Upper lobe of right lung (tissue), 1 donor: ENCODE measurements at regions not wholly inside any gene's neighbourhood (a gene's known extent, or its start where the extent isn't known, plus 50 kb on each side); places are given as distances from the start of the nearest gene placed in this dataset.

Source experiments
- ATAC-seq: fragments of 200-7000 bp; cut with Tn5 transposase; one replicate; pipeline ENCODE4 v1.9.1; 2020; ENCODE audit warnings: mild to moderate bottlenecking, moderate library complexity
- DNase-seq: peaks from one replicate; pipeline ENCODE4 v3.0.0-alpha.2; 2020
- H3K27ac ChIP-seq: fragments of 200-600 bp; one replicate; pipeline ENCODE4 v1.8.0; 2022
- H3K27me3 ChIP-seq: fragments of 200-600 bp; one replicate; pipeline ENCODE4 v1.8.0; 2022; ENCODE audit warnings: mild to moderate bottlenecking
- H3K36me3 ChIP-seq: fragments of 200-600 bp; one replicate; pipeline ENCODE4 v1.8.0; 2022
- H3K4me1 ChIP-seq: fragments of 200-600 bp; one replicate; pipeline ENCODE4 v1.8.0; 2022
- H3K4me3 ChIP-seq: fragments of 200-600 bp; one replicate; pipeline ENCODE4 v1.8.0; 2022; ENCODE audit warnings: mild to moderate bottlenecking
- H3K9me3 ChIP-seq: fragments of 200-600 bp; one replicate; pipeline ENCODE4 v1.8.0; 2022
- CTCF ChIP-seq: fragments of 200-600 bp; IDR thresholded peaks from one replicate; pipeline ENCODE4 v1.8.0; 2022; ENCODE audit warnings: antibody characterized with exemption
- intact Hi-C: fragments of 100-400 bp; cut with DNase I; formaldehyde crosslinking; loops from one replicate; pipeline ENCODE4 v1.11.0; 2022
- donor health status: DM: no; HTN: yes; CAD: no; lungs with severe emphysema.

DNA sequence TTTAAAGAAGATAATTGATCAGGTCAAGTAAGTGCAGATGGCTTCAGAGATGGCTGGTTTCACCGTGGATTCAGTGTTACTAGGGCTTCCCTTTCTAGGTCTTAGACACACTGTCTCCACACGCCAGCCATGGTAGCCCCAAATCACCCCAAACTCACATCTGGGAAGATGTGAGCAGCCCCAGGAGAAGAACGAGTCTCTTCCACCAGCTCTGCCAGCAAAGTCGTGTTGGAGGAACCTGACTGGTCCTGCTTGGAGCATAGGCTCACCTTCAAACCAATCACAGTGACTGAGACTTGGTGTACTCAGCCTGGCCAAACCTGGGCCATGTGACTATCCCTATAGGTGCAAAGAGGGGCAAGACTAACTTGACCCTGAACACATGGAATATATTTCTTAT is 296.7 kb downstream of the RPLP1 start:
- H3K4me3 ChIP-seq = no peak overlapping the region
- no peak overlapping the region for H3K27ac ChIP-seq
- no peaks in the 10 kb centered on the region for H3K27me3 ChIP-seq
- H3K9me3 ChIP-seq = no peaks in the 10 kb centered on the region
- no peak for TF ChIP-seq CTCF
- intact Hi-C loops = no loop called here
- ATAC-seq (no peak), DNase-seq (no peak)
- H3K36me3 ChIP-seq = no peaks in the 10 kb centered on the region
- peaks cover 5% of the 10 kb centered on the region for H3K4me1 ChIP-seq

DNA sequence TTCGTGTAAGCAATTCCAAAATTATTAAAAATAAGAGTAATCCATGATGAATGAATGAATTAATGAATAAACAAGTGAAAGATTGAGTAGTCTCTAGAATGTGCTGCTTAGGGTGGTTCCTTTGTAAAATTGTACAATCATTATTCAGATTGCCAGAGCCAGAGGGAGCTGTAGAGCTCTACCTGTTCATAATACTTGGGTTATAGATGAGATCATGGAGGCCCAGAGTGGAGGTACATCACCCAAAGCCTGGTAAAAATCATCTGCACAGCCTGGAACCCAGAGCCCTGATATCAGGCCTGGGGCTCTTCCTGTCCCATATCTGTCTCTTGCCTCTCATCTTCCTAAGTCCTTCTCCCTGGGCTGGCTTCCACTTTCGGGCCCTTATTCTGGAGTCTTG is 297.2 kb downstream of the RPLP1 start:
- ATAC-seq (peak; percentile 42), DNase-seq (no peak)
- H3K27ac ChIP-seq = no peak overlapping the region
- no peaks in the 10 kb centered on the region for H3K36me3 ChIP-seq
- intact Hi-C loops = no loop called here
- peaks cover 5% of the 10 kb centered on the region for H3K4me1 ChIP-seq
- no peak overlapping the region for H3K4me3 ChIP-seq
- no peaks in the 10 kb centered on the region for H3K9me3 ChIP-seq
- H3K27me3 ChIP-seq = no peaks in the 10 kb centered on the region
- TF ChIP-seq CTCF = peak; percentile 21

- DNase-seq (no peak), ATAC-seq (no peak)
- Histone ChIP-seq H3K4me1 (peaks cover 8% of the 10 kb centered on the region), H3K4me3 (no peak overlapping the region), H3K27me3 (no peaks in the 10 kb centered on the region), H3K27ac (no peak overlapping the region), H3K9me3 (no peaks in the 10 kb centered on the region), H3K36me3 (no peaks in the 10 kb centered on the region)
- TF ChIP-seq CTCF = no peak
- intact Hi-C loops = no loop called here
These were observed 297.6 kb downstream of the RPLP1 start for GRCh38 chr15:69750253-69750652.

GRCh38 chr15:69751147-69751546 is 298.5 kb downstream of the RPLP1 start:
- ATAC-seq = no peak
- TF ChIP-seq CTCF = no peak
- no peaks in the 10 kb centered on the region for H3K9me3 ChIP-seq
- peaks cover 11% of the 10 kb centered on the region for H3K4me1 ChIP-seq
- no peaks in the 10 kb centered on the region for H3K36me3 ChIP-seq
- DNase-seq = no peak
- no peak overlapping the region for H3K27ac ChIP-seq
- intact Hi-C loops = no loop called here
- no peaks in the 10 kb centered on the region for H3K27me3 ChIP-seq
- no peak overlapping the region for H3K4me3 ChIP-seq

DNA sequence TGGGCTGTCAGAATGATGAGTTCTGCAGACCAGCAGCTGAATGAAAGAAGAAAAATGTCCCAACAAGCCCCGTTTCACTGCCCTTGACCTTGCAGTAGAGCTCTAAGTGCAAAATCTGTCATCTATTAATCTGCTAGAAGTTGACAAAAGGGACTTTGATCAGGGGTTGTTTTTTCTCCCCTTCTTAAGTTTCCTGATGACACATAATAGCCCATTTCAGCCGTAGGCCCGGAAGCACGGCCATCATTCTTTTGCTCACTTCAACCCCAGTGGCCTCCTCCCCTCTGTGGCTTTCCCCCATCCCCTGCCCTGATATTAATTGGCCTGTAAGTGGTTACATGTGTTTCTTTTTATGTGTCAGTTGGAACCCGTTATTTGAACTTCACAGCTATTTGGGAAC is 298.9 kb downstream of the RPLP1 start:
- no peaks in the 10 kb centered on the region for H3K9me3 ChIP-seq
- ATAC-seq (no peak), DNase-seq (no peak)
- H3K4me3 ChIP-seq = no peak overlapping the region
- intact Hi-C loops = no loop called here
- H3K27ac ChIP-seq = no peak overlapping the region
- H3K4me1 ChIP-seq = peaks cover 11% of the 10 kb centered on the region
- H3K36me3 ChIP-seq = no peaks in the 10 kb centered on the region
- no peak for TF ChIP-seq CTCF
- H3K27me3 ChIP-seq = no peaks in the 10 kb centered on the region

DNA sequence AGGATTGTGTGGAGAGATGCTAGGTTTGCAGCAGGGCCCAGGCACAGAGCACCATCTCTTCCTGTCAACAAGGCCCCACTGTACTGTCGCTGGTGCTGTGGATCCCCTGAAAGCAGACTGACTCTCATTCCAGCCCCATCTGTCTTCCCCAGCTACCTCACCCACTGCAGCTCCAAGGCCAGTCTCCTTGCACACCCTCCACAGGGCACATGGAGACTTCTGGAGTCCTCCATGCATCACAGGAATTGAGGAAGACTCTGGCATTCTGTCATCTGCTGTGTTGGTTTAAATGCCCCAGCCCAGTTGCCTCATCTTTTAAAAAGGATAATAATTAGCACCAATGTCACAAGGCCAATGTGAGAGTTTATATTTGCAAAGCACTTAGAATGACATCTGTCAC is 301.2 kb downstream of the RPLP1 start:
- no peak for DNase-seq
- ATAC-seq = no peak
- no peak for TF ChIP-seq CTCF
- Histone ChIP-seq H3K4me1 (peaks cover 21% of the 10 kb centered on the region), H3K36me3 (no peaks in the 10 kb centered on the region), H3K4me3 (no peak overlapping the region), H3K27me3 (no peaks in the 10 kb centered on the region), H3K9me3 (no peaks in the 10 kb centered on the region), H3K27ac (no peak overlapping the region)
- intact Hi-C loops = no loop called here
